ENCODE measurements at regions not wholly inside any gene's neighbourhood (a gene's known extent, or its start where the extent isn't known, plus 50 kb on each side); places are given as distances from the start of the nearest gene placed in this dataset.
"Not testable (repeated sequence)": the region's sequence is repeated elsewhere in the genome, so short reads cannot be mapped to it uniquely, and the experiment has no call there.

GRCh38 chr2:118425191-118425590, 336.9 kb downstream of the INSIG2 start:
- Mint-ChIP-seq H3K27ac (ENCODE audit: unreplicated experiment) (no peak overlapping the region), H3K27me3 (ENCODE audit: unreplicated experiment) (peaks cover 1% of the 10 kb centered on the region), H3K4me3 (ENCODE audit: unreplicated experiment) (no peak overlapping the region), H3K4me1 (ENCODE audit: low read depth, unreplicated experiment) (no peaks in the 10 kb centered on the region), H3K36me3 (ENCODE audit: unreplicated experiment) (peaks cover 6% of the 10 kb centered on the region), H3K9me3 (ENCODE audit: unreplicated experiment) (no peaks in the 10 kb centered on the region)
- TF ChIP-seq CTCF (IDR thresholded peaks at IDR 0.05; ENCODE audit: partially characterized antibody, unreplicated experiment): no peak
- DNase-seq: no peak

GRCh38 chr2:118423776-118424175, 335.5 kb downstream of the INSIG2 start:
- peaks cover 6% of the 10 kb centered on the region for H3K36me3 Mint-ChIP-seq (ENCODE audit: unreplicated experiment)
- no peaks in the 10 kb centered on the region for H3K4me1 Mint-ChIP-seq (ENCODE audit: low read depth, unreplicated experiment)
- no peak for DNase-seq
- no peak overlapping the region for H3K4me3 Mint-ChIP-seq (ENCODE audit: unreplicated experiment)
- no peaks in the 10 kb centered on the region for H3K9me3 Mint-ChIP-seq (ENCODE audit: unreplicated experiment)
- no peak for TF ChIP-seq CTCF (IDR thresholded peaks at IDR 0.05; ENCODE audit: partially characterized antibody, unreplicated experiment)
- H3K27me3 Mint-ChIP-seq (ENCODE audit: unreplicated experiment): peaks cover 1% of the 10 kb centered on the region
- no peak overlapping the region for H3K27ac Mint-ChIP-seq (ENCODE audit: unreplicated experiment)

- Mint-ChIP-seq H3K36me3 (ENCODE audit: unreplicated experiment) (peaks cover 6% of the 10 kb centered on the region), H3K4me3 (ENCODE audit: unreplicated experiment) (no peak overlapping the region), H3K27me3 (ENCODE audit: unreplicated experiment) (peaks cover 1% of the 10 kb centered on the region), H3K4me1 (ENCODE audit: low read depth, unreplicated experiment) (no peaks in the 10 kb centered on the region), H3K9me3 (ENCODE audit: unreplicated experiment) (no peaks in the 10 kb centered on the region), H3K27ac (ENCODE audit: unreplicated experiment) (no peak overlapping the region)
- DNase-seq: no peak
- no peak for TF ChIP-seq CTCF (IDR thresholded peaks at IDR 0.05; ENCODE audit: partially characterized antibody, unreplicated experiment)
These were observed 333.4 kb downstream of the INSIG2 start for GRCh38 chr2:118421648-118422047.

GRCh38 chr2:118417406-118418120, 329.3 kb downstream of the INSIG2 start:
- Mint-ChIP-seq H3K4me1 (ENCODE audit: low read depth, unreplicated experiment) (no peaks in the 10 kb centered on the region), H3K27ac (ENCODE audit: unreplicated experiment) (no peak overlapping the region), H3K36me3 (ENCODE audit: unreplicated experiment) (peaks cover 6% of the 10 kb centered on the region), H3K9me3 (ENCODE audit: unreplicated experiment) (peaks cover 2% of the 10 kb centered on the region), H3K27me3 (ENCODE audit: unreplicated experiment) (no peaks in the 10 kb centered on the region), H3K4me3 (ENCODE audit: unreplicated experiment) (no peak overlapping the region)
- TF ChIP-seq CTCF (IDR thresholded peaks at IDR 0.05; ENCODE audit: partially characterized antibody, unreplicated experiment): no peak
- DNase-seq: no peak

GRCh38 chr2:118415186-118415585, 326.9 kb downstream of the INSIG2 start:
- not testable (repeated sequence) for H3K4me3 Mint-ChIP-seq (ENCODE audit: unreplicated experiment); H3K27me3 Mint-ChIP-seq (ENCODE audit: unreplicated experiment); H3K9me3 Mint-ChIP-seq (ENCODE audit: unreplicated experiment); DNase-seq; H3K4me1 Mint-ChIP-seq (ENCODE audit: low read depth, unreplicated experiment); H3K36me3 Mint-ChIP-seq (ENCODE audit: unreplicated experiment); H3K27ac Mint-ChIP-seq (ENCODE audit: unreplicated experiment)
